ENCODE measurements at regions not wholly inside any gene's neighbourhood (a gene's known extent, or its start where the extent isn't known, plus 50 kb on each side); places are given as distances from the start of the nearest gene placed in this dataset.
A peak's percentile ranks its signal among the peaks of the same experiment; 100 is the strongest.

DNA sequence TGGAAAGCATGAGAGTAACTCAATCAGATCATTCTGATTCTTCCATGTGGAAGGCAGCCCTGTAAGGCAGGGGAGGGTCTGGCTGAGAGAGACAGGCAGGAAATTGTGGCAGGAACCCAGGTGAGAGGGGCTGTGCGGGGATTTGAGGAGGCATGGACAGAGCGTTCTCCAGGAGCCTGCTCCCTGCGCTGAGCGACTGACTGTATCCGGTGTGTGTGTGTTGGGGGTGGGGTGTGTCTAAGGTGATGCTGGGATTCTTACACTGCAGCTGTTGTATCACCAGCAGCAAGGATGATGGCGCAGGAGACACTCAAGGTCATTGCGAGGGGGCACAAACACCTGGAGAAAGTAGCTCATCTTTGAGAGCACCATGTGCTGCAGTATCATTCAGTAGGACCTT lies 128.5 kb downstream of the RHOU start:
- no peak for DNase-seq
- TF ChIP-seq CTCF (IDR thresholded peaks at IDR 0.05) = no peak
- intact Hi-C loops (cut with micrococcal nuclease) = no loop called here
- peaks cover 0 to 2% (median 0%) of the 10 kb centered on the region in 7 donors for H3K9me3 Mint-ChIP-seq
- H3K9ac ChIP-seq (ENCODE audit: insufficient read depth, low read length, poor library complexity, severe bottlenecking) = no peak overlapping the region
- H3K27me3 ChIP-seq (ENCODE audit: control insufficient read depth in 2 of 2, insufficient read depth in 2 of 2, low read length in 2 of 2) = no peaks in the 10 kb centered on the region
- no peak overlapping the region for H3K4me3 Mint-ChIP-seq
- 96% methylated on average over 7 of the region's 7 CpGs for WGBS (ENCODE audit: insufficient coverage)
- peak overlapping the region; percentile 68 for H2AFZ ChIP-seq (ENCODE audit: insufficient read depth, low read depth, low read length, poor library complexity, severe bottlenecking)
- no peaks in the 10 kb centered on the region for H4K20me1 ChIP-seq (ENCODE audit: insufficient read depth, low read length)
- no peak overlapping the region for H3K27ac ChIP-seq (ENCODE audit: low read depth in 1 of 2, low read length in 2 of 2)
- no peaks in the 10 kb centered on the region for H3K36me3 Mint-ChIP-seq
- peaks cover 32 to 41% of the 10 kb centered on the region in 2 donors for H3K4me1 ChIP-seq (ENCODE audit: control insufficient read depth in 1 of 2, insufficient read depth in 2 of 2, low read length in 2 of 2)
- no peaks in the 10 kb centered on the region for H3K9me3 ChIP-seq (replicated peaks in 1 of 2; ENCODE audit: control insufficient read depth in 1 of 2, insufficient read depth in 1 of 2, low read length in 2 of 2)
- H3K36me3 ChIP-seq (replicated peaks in 1 of 2; ENCODE audit: control insufficient read depth in 1 of 2, insufficient read depth in 2 of 2, low read length in 2 of 2) = no peaks in the 10 kb centered on the region
- no peak overlapping the region for H3K4me2 ChIP-seq (replicated peaks; ENCODE audit: extremely low read depth, low read length, poor library complexity, severe bottlenecking)
- peaks cover 37% of the 10 kb centered on the region for H3K4me1 Mint-ChIP-seq
- peaks cover 0 to 3% (median 0%) of the 10 kb centered on the region in 3 donors for H3K27me3 Mint-ChIP-seq (ENCODE audit: low read depth in 3 of 3)
- H3K27ac Mint-ChIP-seq = peak overlapping the region in 4 of 7 donors; percentile 46 to 86 (median 63)
- H3K4me3 ChIP-seq (replicated peaks in 1 of 3; ENCODE audit: low read depth in 2 of 3, low read length in 3 of 3) = no peak overlapping the region
- no peaks in the 10 kb centered on the region for H3K79me2 ChIP-seq (ENCODE audit: insufficient read depth, low read length)

GRCh38 chr1:228865627-228866330 lies 130.5 kb downstream of the RHOU start:
- Mint-ChIP-seq H3K4me3 (no peak overlapping the region), H3K4me1 (peaks cover 37% of the 10 kb centered on the region), H3K36me3 (no peaks in the 10 kb centered on the region), H3K9me3 (peaks cover 0 to 2% (median 0%) of the 10 kb centered on the region in 7 donors), H3K27me3 (ENCODE audit: low read depth in 3 of 3) (peaks cover 0 to 3% (median 0%) of the 10 kb centered on the region in 3 donors), H3K27ac (no peak overlapping the region)
- WGBS (ENCODE audit: insufficient coverage) = 97% methylated on average over 5 of the region's 7 CpGs
- no peaks in the 10 kb centered on the region for H3K36me3 ChIP-seq (replicated peaks in 1 of 2; ENCODE audit: control insufficient read depth in 1 of 2, insufficient read depth in 2 of 2, low read length in 2 of 2)
- intact Hi-C loops (cut with micrococcal nuclease) = no loop called here
- peaks cover 32 to 41% of the 10 kb centered on the region in 2 donors for H3K4me1 ChIP-seq (ENCODE audit: control insufficient read depth in 1 of 2, insufficient read depth in 2 of 2, low read length in 2 of 2)
- no peak for DNase-seq
- H3K27me3 ChIP-seq (ENCODE audit: control insufficient read depth in 2 of 2, insufficient read depth in 2 of 2, low read length in 2 of 2) = no peaks in the 10 kb centered on the region
- H3K79me2 ChIP-seq (ENCODE audit: insufficient read depth, low read length) = no peaks in the 10 kb centered on the region
- no peak overlapping the region for H3K4me3 ChIP-seq (replicated peaks in 1 of 3; ENCODE audit: low read depth in 2 of 3, low read length in 3 of 3)
- H3K9me3 ChIP-seq (replicated peaks in 1 of 2; ENCODE audit: control insufficient read depth in 1 of 2, insufficient read depth in 1 of 2, low read length in 2 of 2) = no peaks in the 10 kb centered on the region
- H3K4me2 ChIP-seq (replicated peaks; ENCODE audit: extremely low read depth, low read length, poor library complexity, severe bottlenecking) = no peak overlapping the region
- H4K20me1 ChIP-seq (ENCODE audit: insufficient read depth, low read length) = no peaks in the 10 kb centered on the region
- TF ChIP-seq CTCF (IDR thresholded peaks at IDR 0.05) = no peak
- H2AFZ ChIP-seq (ENCODE audit: insufficient read depth, low read depth, low read length, poor library complexity, severe bottlenecking) = no peak overlapping the region
- H3K27ac ChIP-seq (ENCODE audit: low read depth in 1 of 2, low read length in 2 of 2) = no peak overlapping the region
- H3K9ac ChIP-seq (ENCODE audit: insufficient read depth, low read length, poor library complexity, severe bottlenecking) = no peak overlapping the region

All from CD14-positive monocyte (primary cell).